ENCODE measurements at regions not wholly inside any gene's neighbourhood (a gene's known extent, or its start where the extent isn't known, plus 50 kb on each side); places are given as distances from the start of the nearest gene placed in this dataset.

DNA sequence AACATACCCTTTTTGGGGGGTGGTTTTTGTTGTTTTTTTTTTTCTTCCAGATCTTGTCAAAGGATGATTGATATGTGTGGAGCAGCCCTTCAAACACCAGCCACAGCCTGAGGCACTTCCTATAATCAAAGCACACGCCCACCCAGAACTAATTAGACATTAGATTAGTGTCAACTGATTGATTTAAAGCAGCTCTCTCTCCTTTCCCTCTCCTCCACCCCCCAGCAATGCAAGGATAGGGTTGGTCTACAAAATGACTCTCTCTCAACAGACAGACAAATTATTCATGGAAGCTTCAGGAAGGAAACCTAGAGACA lies 250.3 kb upstream of the SOX9 start:
- TF ChIP-seq, protein P1, sequence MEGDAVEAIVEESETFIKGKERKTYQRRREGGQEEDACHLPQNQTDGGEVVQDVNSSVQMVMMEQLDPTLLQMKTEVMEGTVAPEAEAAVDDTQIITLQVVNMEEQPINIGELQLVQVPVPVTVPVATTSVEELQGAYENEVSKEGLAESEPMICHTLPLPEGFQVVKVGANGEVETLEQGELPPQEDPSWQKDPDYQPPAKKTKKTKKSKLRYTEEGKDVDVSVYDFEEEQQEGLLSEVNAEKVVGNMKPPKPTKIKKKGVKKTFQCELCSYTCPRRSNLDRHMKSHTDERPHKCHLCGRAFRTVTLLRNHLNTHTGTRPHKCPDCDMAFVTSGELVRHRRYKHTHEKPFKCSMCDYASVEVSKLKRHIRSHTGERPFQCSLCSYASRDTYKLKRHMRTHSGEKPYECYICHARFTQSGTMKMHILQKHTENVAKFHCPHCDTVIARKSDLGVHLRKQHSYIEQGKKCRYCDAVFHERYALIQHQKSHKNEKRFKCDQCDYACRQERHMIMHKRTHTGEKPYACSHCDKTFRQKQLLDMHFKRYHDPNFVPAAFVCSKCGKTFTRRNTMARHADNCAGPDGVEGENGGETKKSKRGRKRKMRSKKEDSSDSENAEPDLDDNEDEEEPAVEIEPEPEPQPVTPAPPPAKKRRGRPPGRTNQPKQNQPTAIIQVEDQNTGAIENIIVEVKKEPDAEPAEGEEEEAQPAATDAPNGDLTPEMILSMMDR (conservative IDR thresholded peaks at IDR 0.05; ENCODE audit: low read length): no peak
- no peak for TF ChIP-seq EZH2phosphoT487 (IDR thresholded peaks at IDR 0.05; ENCODE audit: borderline replicate concordance)

Measured in Loucy (cell line).